KBM-7 (cell line): ENCODE measurements at regions not wholly inside any gene's neighbourhood (a gene's known extent, or its start where the extent isn't known, plus 50 kb on each side); places are given as distances from the start of the nearest gene placed in this dataset.
"Not testable (repeated sequence)": the region's sequence is repeated elsewhere in the genome, so short reads cannot be mapped to it uniquely, and the experiment has no call there.

Experiments
- DNase-seq: peaks from one replicate; pipeline ENCODE4 v3.0.0-alpha.2; 2015
- in situ Hi-C: fragments of 300-500 bp; cut with MboI; formaldehyde crosslinking; loops from 2 replicates; pipeline ENCODE4 v1.14.3; 2020; ENCODE audit warnings: low sequenced_read_pairs, low pct_unique_long_range_greater_than_20kb, mixed read lengths

- in situ Hi-C loops, DNase-seq: not testable (repeated sequence)
These were observed 50.5 kb upstream of the MED13L start for GRCh38 chr12:116327992-116328391.

GRCh38 chr12:116331876-116332275, 54.4 kb upstream of the MED13L start:
- in situ Hi-C loops: no loop called here

GRCh38 chr12:116332705-116333380, 55.4 kb upstream of the MED13L start:
- in situ Hi-C loops: no loop called here

More at GRCh38 chr12:116331876-116332275, 54.4 kb upstream of the MED13L start:
- no peak for DNase-seq

GRCh38 chr12:116333402-116333801, 55.9 kb upstream of the MED13L start:
- in situ Hi-C loops: no loop called here
- no peak for DNase-seq

More at GRCh38 chr12:116332705-116333380, 55.4 kb upstream of the MED13L start:
- no peak for DNase-seq

- in situ Hi-C loops: no loop called here
- DNase-seq: peak; percentile 48
These were observed 59.1 kb upstream of the MED13L start for GRCh38 chr12:116336542-116337065.

GRCh38 chr12:116337312-116337711, 59.8 kb upstream of the MED13L start:
- DNase-seq: no peak
- in situ Hi-C loops: no loop called here

GRCh38 chr12:116338064-116338846, 60.8 kb upstream of the MED13L start:
- no peak for DNase-seq
- in situ Hi-C loops: no loop called here

- no peak for DNase-seq
- in situ Hi-C loops: no loop called here
These were observed 61.6 kb upstream of the MED13L start for GRCh38 chr12:116339062-116339461.

- no peak for DNase-seq
- in situ Hi-C loops: no loop called here
These were observed 62.4 kb upstream of the MED13L start for GRCh38 chr12:116339800-116340371.

GRCh38 chr12:116343331-116343884, 65.9 kb upstream of the MED13L start:
- in situ Hi-C loops: no loop called here

GRCh38 chr12:116346222-116346621, 68.7 kb upstream of the MED13L start:
- DNase-seq: no peak
- in situ Hi-C loops: no loop called here

More at GRCh38 chr12:116343331-116343884, 65.9 kb upstream of the MED13L start:
- no peak for DNase-seq

- in situ Hi-C loops: no loop called here
- no peak for DNase-seq
These were observed 69.2 kb upstream of the MED13L start for GRCh38 chr12:116346741-116347140.

GRCh38 chr12:116347265-116347664, 69.8 kb upstream of the MED13L start:
- no peak for DNase-seq
- in situ Hi-C loops: no loop called here

GRCh38 chr12:116352315-116352835, 74.9 kb upstream of the MED13L start:
- in situ Hi-C loops: no loop called here
- DNase-seq: no peak

- in situ Hi-C loops: no loop called here
- no peak for DNase-seq
These were observed 76.5 kb upstream of the MED13L start for GRCh38 chr12:116353958-116354357.

GRCh38 chr12:116354534-116354933, 77.0 kb upstream of the MED13L start:
- DNase-seq: no peak
- in situ Hi-C loops: no loop called here

GRCh38 chr12:116354950-116355783, 77.7 kb upstream of the MED13L start:
- in situ Hi-C loops: no loop called here
- DNase-seq: no peak

- in situ Hi-C loops: no loop called here
- DNase-seq: no peak
These were observed 81.0 kb upstream of the MED13L start for GRCh38 chr12:116358536-116358892.
